ENCODE measurements at regions not wholly inside any gene's neighbourhood (a gene's known extent, or its start where the extent isn't known, plus 50 kb on each side); places are given as distances from the start of the nearest gene placed in this dataset.

DNA sequence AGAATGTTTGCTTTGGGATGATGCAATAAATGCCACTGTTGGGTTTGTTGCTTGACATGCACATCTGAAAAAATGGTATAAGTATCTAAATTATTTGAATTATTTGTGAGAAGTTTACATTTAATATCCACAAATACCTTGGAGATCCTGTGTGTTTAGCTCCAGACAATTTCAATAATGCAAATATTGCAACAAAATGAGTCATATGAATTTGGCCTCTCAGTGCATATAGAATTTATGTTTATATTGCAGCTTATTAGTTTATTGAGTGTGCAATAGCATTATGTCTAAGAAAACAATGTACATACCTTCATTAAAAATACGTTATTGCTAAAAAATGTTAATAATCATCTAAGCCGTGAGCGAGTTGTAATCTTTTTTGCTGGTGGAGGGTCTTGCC is 153.3 kb downstream of the FSCB start:
- DNase-seq (ENCODE audit: low read depth in 2 of 2) = no peak
- H3K4me3 ChIP-seq (replicated peaks in 1 of 2; ENCODE audit: low read depth in 2 of 2, low read length in 2 of 2) = no peak overlapping the region
- TF ChIP-seq, protein P1, sequence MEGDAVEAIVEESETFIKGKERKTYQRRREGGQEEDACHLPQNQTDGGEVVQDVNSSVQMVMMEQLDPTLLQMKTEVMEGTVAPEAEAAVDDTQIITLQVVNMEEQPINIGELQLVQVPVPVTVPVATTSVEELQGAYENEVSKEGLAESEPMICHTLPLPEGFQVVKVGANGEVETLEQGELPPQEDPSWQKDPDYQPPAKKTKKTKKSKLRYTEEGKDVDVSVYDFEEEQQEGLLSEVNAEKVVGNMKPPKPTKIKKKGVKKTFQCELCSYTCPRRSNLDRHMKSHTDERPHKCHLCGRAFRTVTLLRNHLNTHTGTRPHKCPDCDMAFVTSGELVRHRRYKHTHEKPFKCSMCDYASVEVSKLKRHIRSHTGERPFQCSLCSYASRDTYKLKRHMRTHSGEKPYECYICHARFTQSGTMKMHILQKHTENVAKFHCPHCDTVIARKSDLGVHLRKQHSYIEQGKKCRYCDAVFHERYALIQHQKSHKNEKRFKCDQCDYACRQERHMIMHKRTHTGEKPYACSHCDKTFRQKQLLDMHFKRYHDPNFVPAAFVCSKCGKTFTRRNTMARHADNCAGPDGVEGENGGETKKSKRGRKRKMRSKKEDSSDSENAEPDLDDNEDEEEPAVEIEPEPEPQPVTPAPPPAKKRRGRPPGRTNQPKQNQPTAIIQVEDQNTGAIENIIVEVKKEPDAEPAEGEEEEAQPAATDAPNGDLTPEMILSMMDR (IDR thresholded peaks at IDR 0.05; ENCODE audit: low read depth, low read length) = no peak

DNA sequence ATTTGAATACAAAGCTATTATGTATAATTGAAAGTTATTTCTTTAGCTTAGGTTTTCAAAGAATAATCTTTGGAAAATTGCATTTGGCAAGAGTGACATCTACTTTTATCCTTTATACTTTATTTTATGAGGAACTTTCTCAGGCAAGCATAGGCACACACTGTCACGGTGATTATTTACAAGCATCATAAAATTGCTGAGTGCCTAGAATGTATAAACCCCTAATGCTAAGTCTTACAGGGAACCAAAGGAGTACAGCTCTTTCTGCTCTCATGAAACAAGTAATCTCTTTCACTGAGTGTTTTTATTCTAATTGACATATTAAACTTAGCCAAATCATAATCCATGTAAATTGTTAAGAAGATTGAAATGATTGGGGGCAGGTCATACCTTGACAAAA is 154.9 kb downstream of the FSCB start:
- no peak overlapping the region for H3K4me3 ChIP-seq (replicated peaks in 1 of 2; ENCODE audit: low read depth in 2 of 2, low read length in 2 of 2)
- TF ChIP-seq, protein P1 (IDR thresholded peaks at IDR 0.05; ENCODE audit: low read depth, low read length) = no peak
- DNase-seq (ENCODE audit: low read depth in 2 of 2) = no peak

DNA sequence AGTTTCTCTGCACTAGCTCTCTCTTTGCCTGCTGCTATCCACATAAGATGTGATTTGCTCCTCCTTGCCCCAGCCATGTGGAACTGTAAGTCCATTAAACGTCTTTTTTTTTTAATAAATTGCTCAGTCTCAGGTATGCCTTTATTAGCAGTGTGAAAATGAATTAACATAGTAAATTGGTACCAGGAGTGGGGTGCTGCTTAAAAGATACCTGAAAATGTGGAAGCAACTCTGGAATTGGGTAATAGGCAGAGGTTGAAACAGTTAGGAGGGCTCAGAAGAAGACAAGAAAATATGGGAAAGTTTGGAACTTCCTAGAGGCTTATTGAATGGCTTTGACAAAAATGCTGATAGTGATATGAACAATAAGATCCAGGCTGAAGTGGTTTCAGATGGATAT is 159.8 kb downstream of the FSCB start:
- H3K4me3 ChIP-seq (replicated peaks in 1 of 2; ENCODE audit: low read depth in 2 of 2, low read length in 2 of 2) = no peak overlapping the region
- DNase-seq (ENCODE audit: low read depth in 2 of 2) = no peak
- TF ChIP-seq, protein P1 (IDR thresholded peaks at IDR 0.05; ENCODE audit: low read depth, low read length) = no peak

DNA sequence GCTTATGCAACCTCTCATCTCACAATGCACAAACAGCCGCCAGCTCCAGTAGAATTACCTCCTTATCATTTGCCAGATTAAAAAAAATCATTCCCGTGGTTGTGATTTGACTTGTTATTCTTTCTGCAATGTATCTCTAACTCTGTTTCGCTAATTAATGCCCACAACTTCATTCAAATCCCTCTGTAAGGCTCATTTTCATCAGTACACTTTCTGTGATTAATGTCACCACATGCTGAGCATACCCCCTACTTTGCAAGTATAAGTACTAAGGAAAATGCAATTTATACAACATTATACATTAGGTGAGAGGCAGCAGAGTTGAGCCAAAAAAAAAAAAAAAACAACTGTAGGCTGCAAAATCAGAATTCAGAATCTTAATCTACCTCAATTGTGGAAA is 166.0 kb downstream of the FSCB start:
- TF ChIP-seq, protein P1 (IDR thresholded peaks at IDR 0.05; ENCODE audit: low read depth, low read length) = no peak
- DNase-seq (ENCODE audit: low read depth in 2 of 2) = no peak
- H3K4me3 ChIP-seq (replicated peaks in 1 of 2; ENCODE audit: low read depth in 2 of 2, low read length in 2 of 2) = no peak overlapping the region

DNA sequence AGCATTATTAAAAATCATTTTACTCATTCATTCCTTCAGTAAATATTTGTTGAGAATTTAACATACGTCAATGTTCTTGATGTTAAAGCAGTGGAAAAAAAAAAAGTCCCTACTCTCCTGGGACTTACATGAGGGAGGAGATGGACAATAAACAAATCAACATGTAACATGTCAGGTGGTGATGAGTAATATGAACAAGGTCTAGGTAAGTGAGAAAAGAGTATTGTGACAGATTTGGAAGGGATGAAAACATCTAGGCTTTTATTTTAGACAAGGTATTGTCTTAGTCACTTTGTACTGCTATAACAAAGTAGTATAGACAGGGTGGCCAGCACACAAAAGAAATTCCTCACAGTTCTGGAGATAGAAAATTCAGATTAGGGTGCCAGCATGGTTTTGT is 167.2 kb downstream of the FSCB start:
- H3K4me3 ChIP-seq (replicated peaks in 1 of 2; ENCODE audit: low read depth in 2 of 2, low read length in 2 of 2) = no peak overlapping the region
- TF ChIP-seq, protein P1 (IDR thresholded peaks at IDR 0.05; ENCODE audit: low read depth, low read length) = no peak
- no peak for DNase-seq (ENCODE audit: low read depth in 2 of 2)

DNA sequence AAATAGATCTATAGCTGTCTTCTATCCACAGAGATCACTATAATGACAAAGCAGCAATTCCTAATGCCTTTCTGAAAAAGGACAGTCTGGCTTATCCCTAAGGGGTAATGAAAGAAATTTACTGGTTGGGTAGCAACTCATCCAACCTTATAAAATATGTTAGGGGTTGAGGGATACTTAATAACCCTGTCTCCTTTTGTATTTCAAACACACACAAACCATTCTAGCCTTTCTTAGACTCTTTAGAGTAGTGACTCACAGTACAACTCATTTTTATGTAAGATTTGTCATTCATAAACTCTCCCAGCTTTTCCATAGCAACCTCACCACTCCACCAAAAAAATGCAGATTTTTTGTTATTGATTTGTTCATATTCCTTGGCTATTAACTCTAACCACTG is 167.9 kb downstream of the FSCB start:
- DNase-seq (ENCODE audit: low read depth in 2 of 2) = no peak
- H3K4me3 ChIP-seq (replicated peaks in 1 of 2; ENCODE audit: low read depth in 2 of 2, low read length in 2 of 2) = no peak overlapping the region
- TF ChIP-seq, protein P1 (IDR thresholded peaks at IDR 0.05; ENCODE audit: low read depth, low read length) = no peak

DNA sequence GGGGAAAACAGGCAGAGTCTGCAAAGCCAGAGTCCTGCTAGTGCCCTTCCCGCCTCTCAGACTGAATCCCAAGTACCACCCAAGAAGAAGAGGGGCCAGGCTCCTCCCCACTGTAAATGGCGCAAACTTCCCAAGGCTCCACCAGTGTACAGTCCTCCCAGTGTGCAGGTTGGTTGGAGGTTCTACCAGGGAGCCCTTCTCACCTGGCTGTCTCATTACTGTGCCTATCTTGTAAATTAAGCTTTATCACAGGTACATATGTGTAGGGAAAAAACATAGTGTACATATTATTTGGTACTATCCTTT is 189.7 kb downstream of the FSCB start:
- TF ChIP-seq, protein P1 (IDR thresholded peaks at IDR 0.05; ENCODE audit: low read depth, low read length) = no peak
- no peak for DNase-seq (ENCODE audit: low read depth in 2 of 2)
- H3K4me3 ChIP-seq (replicated peaks in 1 of 2; ENCODE audit: low read depth in 2 of 2, low read length in 2 of 2) = no peak overlapping the region
